Activated T-helper 2 cell treated with anti-CD3 and anti-CD28 coated beads, Interferon-gamma antibody, Interleukin-2, Interleukin-4, amounts not matched to agents 10 μg/mL and 5 μg/mL and 100 μg/mL, durations not matched to agents 14 hours and 24 hours and 36 hours (primary cell): ENCODE measurements at regions not wholly inside any gene's neighbourhood (a gene's known extent, or its start where the extent isn't known, plus 50 kb on each side); places are given as distances from the start of the nearest gene placed in this dataset.

Experiments used
- DNase-seq: peaks from one replicate; pipeline ENCODE4 v3.0.0; 2021; ENCODE audit warnings: low spot score
- H3K27ac Mint-ChIP-seq: one replicate; pipeline ENCODE4 v1.8.0; 2021; ENCODE audit warnings: mixed read lengths
- H3K27me3 Mint-ChIP-seq: one replicate; pipeline ENCODE4 v1.8.0; 2021; ENCODE audit warnings: low read depth, mixed read lengths
- H3K36me3 Mint-ChIP-seq: one replicate; pipeline ENCODE4 v1.8.0; 2021; ENCODE audit warnings: low read depth, mixed read lengths
- H3K4me1 Mint-ChIP-seq: one replicate; pipeline ENCODE4 v1.8.0; 2021; ENCODE audit warnings: low read depth, mixed read lengths
- H3K4me3 Mint-ChIP-seq: one replicate; pipeline ENCODE4 v1.8.0; 2021; ENCODE audit warnings: low read depth, mild to moderate bottlenecking, moderate library complexity, mixed read lengths
- H3K9me3 Mint-ChIP-seq: one replicate; pipeline ENCODE4 v1.8.0; 2021; ENCODE audit warnings: mixed read lengths
- intact Hi-C: fragments of 100-400 bp; cut with micrococcal nuclease; formaldehyde crosslinking; loops from one replicate; pipeline ENCODE4 v1.15.1; 2023

DNA sequence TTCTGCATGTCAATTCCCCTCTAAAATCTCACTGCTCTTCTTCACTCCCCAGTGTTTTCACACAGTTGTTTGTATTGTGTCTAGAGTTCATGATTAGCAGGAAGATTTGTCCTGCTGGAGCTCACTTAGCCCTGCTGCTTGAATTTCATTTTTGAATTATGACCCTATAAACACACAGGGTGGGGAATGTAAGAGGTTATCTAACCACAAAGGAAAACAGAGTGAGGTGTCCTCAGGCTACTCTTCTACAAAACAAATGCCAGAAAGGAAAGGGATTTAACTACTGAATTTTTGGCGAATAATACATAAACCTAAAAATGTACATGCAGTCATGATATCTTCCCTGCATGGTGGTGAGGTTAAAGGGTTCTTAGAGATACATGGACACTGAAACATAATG is 215.1 kb upstream of the CNTN4 start:
- H3K27me3 Mint-ChIP-seq, result no peaks in the 10 kb centered on the region
- DNase-seq, result no peak
- H3K27ac Mint-ChIP-seq, result no peak overlapping the region
- peaks cover 12% of the 10 kb centered on the region for H3K9me3 Mint-ChIP-seq
- no peaks in the 10 kb centered on the region for H3K36me3 Mint-ChIP-seq
- H3K4me3 Mint-ChIP-seq, result no peak overlapping the region
- no peaks in the 10 kb centered on the region for H3K4me1 Mint-ChIP-seq
- intact Hi-C loops, result no loop called here

DNA sequence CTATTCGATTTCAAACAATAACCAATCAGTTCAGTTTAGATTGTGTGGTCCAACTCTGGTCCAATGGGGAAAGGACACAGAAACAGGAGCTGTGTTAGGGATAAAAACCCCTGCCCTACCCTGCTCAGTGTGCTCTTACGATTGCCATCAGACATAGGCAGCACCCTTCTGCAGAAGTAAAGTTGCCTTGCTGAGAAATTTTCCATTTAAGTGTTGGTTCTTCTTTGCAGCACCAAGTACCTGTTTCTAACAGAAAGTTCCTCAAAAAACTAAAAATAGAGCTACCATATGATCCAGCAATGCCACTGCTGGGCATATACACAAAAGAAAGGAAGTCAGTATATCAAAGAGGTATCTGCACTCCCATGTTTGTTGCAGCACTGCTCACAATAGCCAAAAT is 206.2 kb upstream of the CNTN4 start:
- no peaks in the 10 kb centered on the region for H3K36me3 Mint-ChIP-seq
- intact Hi-C loops, result no loop called here
- no peak overlapping the region for H3K27ac Mint-ChIP-seq
- no peaks in the 10 kb centered on the region for H3K4me1 Mint-ChIP-seq
- peaks cover 40% of the 10 kb centered on the region for H3K9me3 Mint-ChIP-seq
- H3K4me3 Mint-ChIP-seq, result no peak overlapping the region
- DNase-seq, result no peak
- no peaks in the 10 kb centered on the region for H3K27me3 Mint-ChIP-seq

DNA sequence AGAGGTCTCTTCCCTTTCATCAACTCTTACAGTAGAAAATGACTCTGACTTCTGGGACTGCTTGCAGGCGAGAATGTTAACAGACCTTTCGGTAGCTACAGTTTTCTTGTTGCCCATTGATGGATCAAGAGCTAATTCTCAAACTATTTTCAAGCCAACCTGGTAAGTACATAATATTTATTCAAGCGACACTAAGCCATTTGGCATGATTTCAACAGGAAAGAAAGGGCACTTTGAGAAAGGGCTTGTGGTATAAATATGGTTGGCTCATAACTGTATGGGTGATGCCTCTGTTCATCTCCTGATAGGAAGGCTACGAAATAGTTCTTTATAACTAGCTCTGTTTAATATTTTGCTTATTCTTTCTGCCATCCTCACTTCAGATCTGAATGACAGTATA is 196.2 kb upstream of the CNTN4 start:
- no peaks in the 10 kb centered on the region for H3K27me3 Mint-ChIP-seq
- H3K36me3 Mint-ChIP-seq, result no peaks in the 10 kb centered on the region
- peaks cover 17% of the 10 kb centered on the region for H3K9me3 Mint-ChIP-seq
- no peak overlapping the region for H3K4me3 Mint-ChIP-seq
- no peak overlapping the region for H3K27ac Mint-ChIP-seq
- intact Hi-C loops, result no loop called here
- DNase-seq, result no peak
- no peaks in the 10 kb centered on the region for H3K4me1 Mint-ChIP-seq

DNA sequence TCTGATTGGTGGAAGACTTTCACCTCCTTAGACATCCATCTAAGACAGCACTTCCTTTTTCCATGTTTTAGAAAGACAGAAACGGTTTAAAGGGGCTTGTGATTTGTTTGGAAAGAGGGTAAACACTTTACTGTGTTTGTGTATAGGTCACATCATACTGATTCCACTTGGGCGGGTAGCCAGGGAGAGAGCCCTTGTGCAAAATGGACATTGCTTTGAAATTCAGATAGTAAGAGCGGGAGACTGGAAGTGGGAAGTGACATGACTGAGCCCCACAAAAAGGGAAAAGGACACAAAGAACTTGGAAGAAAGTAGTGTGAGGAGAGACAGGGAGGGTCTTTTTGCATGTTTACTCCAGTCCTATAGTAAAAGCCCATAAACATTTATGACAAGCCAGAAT is 195.6 kb upstream of the CNTN4 start:
- DNase-seq, result no peak
- Mint-ChIP-seq H3K9me3 (peaks cover 15% of the 10 kb centered on the region), H3K4me1 (no peaks in the 10 kb centered on the region), H3K27me3 (no peaks in the 10 kb centered on the region), H3K4me3 (no peak overlapping the region), H3K27ac (no peak overlapping the region), H3K36me3 (no peaks in the 10 kb centered on the region)
- intact Hi-C loops, result no loop called here

DNA sequence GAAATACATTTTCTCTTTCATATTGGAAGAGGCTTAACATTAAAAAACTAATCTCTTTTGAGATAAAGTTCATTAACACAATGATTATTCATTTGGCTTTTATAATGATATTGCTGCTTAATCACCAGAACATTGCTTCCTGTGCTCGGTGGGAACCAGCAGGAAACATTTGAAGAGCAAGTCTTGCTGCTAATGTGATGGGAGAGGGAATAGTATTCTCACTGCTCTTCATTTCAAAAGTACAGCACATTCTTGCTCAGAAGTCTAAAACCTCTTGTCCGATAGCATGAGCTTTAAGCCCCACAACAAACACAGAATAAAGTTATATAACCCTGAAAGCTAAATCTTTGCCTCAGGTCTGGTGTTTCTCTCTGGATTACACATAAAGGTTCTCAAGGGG is 190.8 kb upstream of the CNTN4 start:
- no peak overlapping the region for H3K4me3 Mint-ChIP-seq
- H3K27ac Mint-ChIP-seq, result no peak overlapping the region
- no peaks in the 10 kb centered on the region for H3K36me3 Mint-ChIP-seq
- H3K27me3 Mint-ChIP-seq, result no peaks in the 10 kb centered on the region
- intact Hi-C loops, result no loop called here
- DNase-seq, result no peak
- peaks cover 8% of the 10 kb centered on the region for H3K9me3 Mint-ChIP-seq
- H3K4me1 Mint-ChIP-seq, result no peaks in the 10 kb centered on the region

DNA sequence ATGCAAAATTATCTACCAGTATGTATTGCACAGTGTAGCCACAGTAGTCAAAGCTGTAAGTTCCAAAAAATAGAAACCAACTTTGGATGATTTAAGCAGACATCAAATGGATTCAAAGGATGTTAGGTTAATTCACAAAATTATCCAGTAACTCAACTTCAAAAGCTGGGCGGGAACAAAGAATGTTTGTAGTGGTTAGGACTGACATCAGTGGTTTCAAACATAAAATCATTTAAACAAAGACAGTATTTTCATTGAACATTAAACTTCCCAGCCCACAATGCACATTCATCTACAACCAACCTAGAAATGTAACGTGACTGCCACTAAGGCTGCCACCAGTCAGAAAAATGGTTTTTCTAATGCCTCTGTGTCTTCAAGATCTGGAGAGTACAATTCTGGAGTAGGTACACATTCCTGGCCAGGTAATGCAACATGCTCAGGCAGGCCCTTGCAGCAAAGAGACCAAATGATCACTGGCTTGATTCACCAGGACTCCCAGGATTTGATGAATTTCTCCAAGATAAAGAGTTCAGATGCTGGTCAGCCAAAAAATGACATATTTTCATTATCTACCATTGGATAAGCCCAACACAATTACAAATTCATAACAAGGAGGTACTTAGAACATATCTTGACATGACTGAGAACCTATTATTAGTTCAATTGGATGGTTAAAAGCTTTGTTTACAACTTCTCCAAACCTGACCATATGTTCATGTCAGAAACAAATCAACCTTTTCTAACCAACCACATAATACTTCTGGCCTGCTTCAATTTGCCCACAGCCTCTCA is 189.8 kb upstream of the CNTN4 start:
- Mint-ChIP-seq H3K4me3 (no peak overlapping the region), H3K4me1 (no peaks in the 10 kb centered on the region), H3K36me3 (no peaks in the 10 kb centered on the region), H3K27ac (no peak overlapping the region), H3K9me3 (peaks cover 3% of the 10 kb centered on the region), H3K27me3 (no peaks in the 10 kb centered on the region)
- intact Hi-C loops, result no loop called here
- DNase-seq, result no peak

DNA sequence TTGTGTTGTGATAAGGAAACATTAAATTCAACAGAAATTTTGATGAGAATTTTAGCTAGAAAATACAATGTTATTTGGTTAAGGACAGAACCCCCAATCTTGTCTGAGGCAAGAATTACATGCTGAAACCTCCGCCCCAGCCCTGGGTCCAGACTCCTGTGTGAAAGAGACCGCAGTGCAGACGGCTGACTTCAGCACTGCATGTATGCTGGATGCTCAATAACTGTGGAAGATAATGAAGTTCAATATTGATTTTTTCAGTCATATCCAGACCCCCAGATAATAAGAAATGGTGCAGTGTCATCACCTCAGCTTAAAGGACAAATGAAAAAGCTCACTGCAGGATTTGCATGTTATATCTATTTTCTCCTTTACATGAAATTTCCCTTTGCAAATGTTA is 188.3 kb upstream of the CNTN4 start:
- H3K27me3 Mint-ChIP-seq, result no peaks in the 10 kb centered on the region
- peaks cover 3% of the 10 kb centered on the region for H3K9me3 Mint-ChIP-seq
- H3K4me1 Mint-ChIP-seq, result no peaks in the 10 kb centered on the region
- H3K27ac Mint-ChIP-seq, result no peak overlapping the region
- intact Hi-C loops, result no loop called here
- H3K36me3 Mint-ChIP-seq, result no peaks in the 10 kb centered on the region
- no peak for DNase-seq
- no peak overlapping the region for H3K4me3 Mint-ChIP-seq

DNA sequence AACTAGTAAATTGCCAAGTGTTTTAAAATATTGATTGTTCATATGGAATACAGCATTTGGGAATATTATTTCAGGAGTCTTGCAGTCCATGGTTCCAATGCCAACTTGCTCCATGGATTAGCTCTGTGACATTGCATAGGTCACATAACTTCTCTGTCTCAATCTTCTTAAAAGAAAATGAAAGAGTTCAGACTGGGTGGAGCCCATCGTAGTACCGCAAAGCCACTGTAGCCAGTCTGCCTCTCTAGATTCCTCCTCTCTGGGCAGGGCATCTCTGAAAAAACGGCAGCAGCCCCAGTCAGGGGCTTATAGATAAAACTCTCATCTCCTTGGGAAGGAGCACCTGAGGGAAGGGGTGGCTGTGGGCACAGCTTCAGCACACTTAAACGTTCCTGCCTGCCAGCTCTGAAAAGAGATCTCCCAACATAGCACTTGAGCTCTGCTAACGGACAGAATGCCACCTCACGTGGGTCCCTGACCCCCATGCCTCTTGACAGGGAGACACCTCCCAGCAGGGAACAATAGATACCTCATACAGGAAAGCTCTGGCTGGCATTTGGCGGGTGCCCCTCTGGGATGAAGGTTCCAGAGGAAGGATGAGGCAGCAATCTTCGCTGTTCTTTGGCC is 168.8 kb upstream of the CNTN4 start:
- H3K27me3 Mint-ChIP-seq, result no peaks in the 10 kb centered on the region
- H3K4me1 Mint-ChIP-seq, result no peaks in the 10 kb centered on the region
- intact Hi-C loops, result no loop called here
- DNase-seq, result no peak
- H3K36me3 Mint-ChIP-seq, result no peaks in the 10 kb centered on the region
- no peak overlapping the region for H3K27ac Mint-ChIP-seq
- H3K4me3 Mint-ChIP-seq, result no peak overlapping the region
- H3K9me3 Mint-ChIP-seq, result peaks cover 30% of the 10 kb centered on the region

DNA sequence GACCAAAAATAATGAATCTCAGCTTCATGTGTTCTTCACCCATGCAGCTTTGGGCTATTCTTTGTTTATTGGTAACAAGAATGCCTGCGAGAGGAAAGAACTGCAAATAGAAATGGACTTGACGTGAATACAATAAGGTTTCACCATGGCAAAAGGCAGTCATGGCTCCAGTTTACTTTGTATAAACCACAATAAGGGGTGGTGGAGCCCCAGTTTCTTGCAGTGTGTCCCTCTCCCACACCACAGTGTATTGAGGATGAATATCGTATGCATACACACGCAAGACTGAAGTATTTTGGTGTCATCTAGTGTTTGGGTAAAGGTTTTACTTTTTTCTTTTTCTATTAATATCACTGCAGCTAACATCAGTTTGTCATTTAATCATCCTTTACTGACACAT is 159.7 kb upstream of the CNTN4 start:
- intact Hi-C loops, result no loop called here
- peaks cover 17% of the 10 kb centered on the region for H3K9me3 Mint-ChIP-seq
- H3K27ac Mint-ChIP-seq, result no peak overlapping the region
- DNase-seq, result no peak
- H3K27me3 Mint-ChIP-seq, result no peaks in the 10 kb centered on the region
- H3K36me3 Mint-ChIP-seq, result no peaks in the 10 kb centered on the region
- no peak overlapping the region for H3K4me3 Mint-ChIP-seq
- no peaks in the 10 kb centered on the region for H3K4me1 Mint-ChIP-seq

DNA sequence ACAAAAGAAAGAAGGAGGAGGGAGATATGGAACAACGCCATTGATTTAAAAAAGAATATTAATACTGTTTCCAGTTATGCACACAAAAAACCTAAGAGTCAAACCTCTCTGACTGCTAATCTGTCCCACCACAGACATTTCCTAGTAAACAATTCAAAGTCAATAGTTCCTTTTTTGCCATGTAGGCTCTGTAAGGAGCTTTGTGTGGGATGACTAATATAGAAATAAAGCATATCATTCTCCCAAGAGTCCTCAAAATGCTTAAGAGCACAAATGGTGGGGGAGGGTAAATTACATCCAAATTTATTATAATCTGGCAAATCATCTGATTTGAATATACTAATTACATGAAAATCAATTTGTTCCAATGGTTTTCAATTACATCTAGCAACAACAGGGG is 155.9 kb upstream of the CNTN4 start:
- intact Hi-C loops, result no loop called here
- no peak overlapping the region for H3K4me3 Mint-ChIP-seq
- H3K36me3 Mint-ChIP-seq, result no peaks in the 10 kb centered on the region
- no peak for DNase-seq
- H3K4me1 Mint-ChIP-seq, result no peaks in the 10 kb centered on the region
- H3K27ac Mint-ChIP-seq, result no peak overlapping the region
- peaks cover 19% of the 10 kb centered on the region for H3K9me3 Mint-ChIP-seq
- no peaks in the 10 kb centered on the region for H3K27me3 Mint-ChIP-seq

DNA sequence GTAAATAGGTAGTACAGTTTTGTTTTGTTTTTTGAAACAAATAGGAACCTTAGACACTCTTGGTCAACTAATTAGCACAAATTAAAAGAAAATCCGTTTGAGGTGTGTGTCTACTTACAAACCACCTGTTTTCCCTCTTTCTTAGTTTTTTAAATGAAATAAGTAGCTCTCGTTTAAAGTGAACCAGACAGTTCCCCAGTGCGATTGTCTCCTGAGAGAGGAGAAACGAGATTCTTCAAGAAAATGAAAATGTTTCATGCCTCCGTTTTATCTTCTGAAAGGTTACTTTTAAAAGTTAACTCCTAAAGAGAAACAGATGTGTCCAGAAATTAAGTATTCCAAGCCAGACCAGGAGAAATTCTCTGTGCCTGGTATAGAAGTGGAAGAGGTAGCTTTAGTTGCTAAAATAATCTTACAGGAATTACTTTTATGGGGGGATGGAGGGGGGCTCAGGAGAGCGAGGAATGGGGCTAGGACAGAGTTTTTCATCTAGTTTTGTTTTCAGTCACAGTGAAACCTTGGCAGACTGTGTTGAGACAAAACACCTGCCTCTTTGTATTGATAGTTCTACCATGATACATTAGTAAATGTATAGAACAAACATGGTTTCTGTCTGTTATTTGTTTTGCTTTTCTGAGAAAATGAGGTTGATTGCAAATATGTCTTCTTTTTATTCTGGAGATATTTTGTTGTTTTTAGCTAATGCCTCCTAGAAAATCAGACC is 155.1 kb upstream of the CNTN4 start:
- Mint-ChIP-seq H3K36me3 (no peaks in the 10 kb centered on the region), H3K27me3 (no peaks in the 10 kb centered on the region), H3K9me3 (peaks cover 18% of the 10 kb centered on the region), H3K4me1 (no peaks in the 10 kb centered on the region), H3K4me3 (no peak overlapping the region), H3K27ac (no peak overlapping the region)
- DNase-seq, result no peak
- intact Hi-C loops, result no loop called here

DNA sequence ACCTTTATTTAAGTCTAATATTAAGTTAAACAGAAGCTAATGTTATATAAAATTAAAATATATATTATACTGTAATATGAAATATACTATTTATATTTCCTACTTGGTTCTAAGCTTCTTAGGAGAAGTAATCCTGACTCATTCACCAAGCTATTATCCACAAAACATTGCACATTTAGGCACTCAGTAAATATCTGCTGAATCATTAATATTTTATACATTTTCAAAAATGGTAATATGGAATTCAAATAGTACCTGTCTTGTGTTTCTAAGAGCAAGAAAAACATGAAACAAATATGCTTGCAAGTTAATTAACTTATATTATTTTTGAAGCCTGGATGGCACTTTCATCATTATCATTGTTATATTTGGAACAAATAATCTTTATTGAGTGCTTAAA is 153.0 kb upstream of the CNTN4 start:
- no peak overlapping the region for H3K4me3 Mint-ChIP-seq
- no peak for DNase-seq
- H3K4me1 Mint-ChIP-seq, result no peaks in the 10 kb centered on the region
- no peaks in the 10 kb centered on the region for H3K27me3 Mint-ChIP-seq
- no peaks in the 10 kb centered on the region for H3K36me3 Mint-ChIP-seq
- intact Hi-C loops, result no loop called here
- no peak overlapping the region for H3K27ac Mint-ChIP-seq
- H3K9me3 Mint-ChIP-seq, result peaks cover 13% of the 10 kb centered on the region

DNA sequence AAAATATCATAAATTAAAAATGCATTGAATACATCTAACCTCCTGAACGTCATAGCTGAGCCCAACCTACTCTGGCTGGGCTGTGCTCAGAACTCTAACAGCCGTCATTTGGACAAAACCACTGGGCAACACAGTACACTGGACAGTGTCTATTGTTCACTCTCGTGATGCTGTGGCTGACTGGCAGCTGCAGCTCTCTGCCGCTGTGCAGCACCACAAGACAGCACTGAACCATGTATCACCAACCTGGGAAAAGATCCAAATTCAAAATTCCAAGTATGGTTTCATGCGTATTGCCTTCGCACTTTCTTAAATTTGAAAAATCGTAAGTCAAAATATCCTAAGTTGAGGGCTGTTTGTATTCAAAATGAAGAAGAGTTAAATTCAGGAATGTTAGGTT is 145.1 kb upstream of the CNTN4 start:
- Mint-ChIP-seq H3K27me3 (no peaks in the 10 kb centered on the region), H3K4me3 (no peak overlapping the region), H3K36me3 (no peaks in the 10 kb centered on the region), H3K4me1 (peaks cover 2% of the 10 kb centered on the region), H3K9me3 (peaks cover 9% of the 10 kb centered on the region), H3K27ac (no peak overlapping the region)
- no peak for DNase-seq
- intact Hi-C loops, result no loop called here
